H9 (cell line): ENCODE measurements at regions not wholly inside any gene's neighbourhood (a gene's known extent, or its start where the extent isn't known, plus 50 kb on each side); places are given as distances from the start of the nearest gene placed in this dataset.

ENCODE experiments used
- DNase-seq: peaks from one replicate; pipeline ENCODE4 v3.0.0-alpha.2; 2017
- H2AFZ ChIP-seq: one replicate; pipeline ENCODE4 v1.6.1; 2013; ENCODE audit warnings: mild to moderate bottlenecking, low read length, control low read depth, moderate library complexity
- H2AK5ac ChIP-seq: 2 replicates; pipeline ENCODE4 v1.6.1; 2013; ENCODE audit warnings: low read length, control low read depth, mixed read lengths; ENCODE audit not compliant: insufficient read length
- H2BK120ac ChIP-seq: one replicate; pipeline ENCODE4 v1.6.1; 2013; ENCODE audit warnings: low read depth, mild to moderate bottlenecking, low read length, control low read depth, inconsistent platforms; ENCODE audit not compliant: poor library complexity, severe bottlenecking
- H2BK12ac ChIP-seq: 2 replicates; pipeline ENCODE4 v1.6.1; 2013; ENCODE audit warnings: low read length, control low read depth, mixed read lengths, low read depth; ENCODE audit not compliant: insufficient read length
- H2BK15ac ChIP-seq: 2 replicates; pipeline ENCODE4 v1.6.1; 2013; ENCODE audit warnings: low read depth, low read length, control low read depth
- H2BK20ac ChIP-seq: one replicate; pipeline ENCODE4 v1.6.1; 2013; ENCODE audit warnings: low read depth, mild to moderate bottlenecking, low read length, control low read depth, inconsistent platforms; ENCODE audit not compliant: poor library complexity, severe bottlenecking
- H2BK5ac ChIP-seq: 2 replicates; pipeline ENCODE4 v1.6.1; 2013; ENCODE audit warnings: low read length, control low read depth, mixed read lengths; ENCODE audit not compliant: insufficient read length
- H3K14ac ChIP-seq: 2 replicates; pipeline ENCODE4 v1.6.1; 2013; ENCODE audit warnings: low read length, control low read depth; ENCODE audit not compliant: insufficient read depth
- H3K18ac ChIP-seq: 2 replicates; pipeline ENCODE4 v1.6.1; 2013; ENCODE audit warnings: low read depth, mild to moderate bottlenecking, mixed read lengths, low read length, control low read depth; ENCODE audit not compliant: insufficient read length
- H3K23ac ChIP-seq: 2 replicates; pipeline ENCODE4 v1.6.1; 2013; ENCODE audit warnings: low read length, control low read depth, mixed read lengths, low read depth; ENCODE audit not compliant: insufficient read length
- H3K23me2 ChIP-seq: 2 replicates; pipeline ENCODE4 v1.6.1; 2013; ENCODE audit warnings: low read depth, mild to moderate bottlenecking, mixed read lengths, low read length, control low read depth; ENCODE audit not compliant: insufficient read length, poor library complexity, severe bottlenecking
- H3K27ac ChIP-seq: 2 replicates; pipeline ENCODE4 v1.5.1; 2013; ENCODE audit warnings: low read length, control low read depth, mixed read lengths, low read depth; ENCODE audit not compliant: insufficient read length
- H3K27me3 ChIP-seq: 2 replicates; pipeline ENCODE4 v1.6.1; 2013; ENCODE audit warnings: low read length, control low read depth, inconsistent platforms; ENCODE audit not compliant: insufficient read depth
- H3K4ac ChIP-seq: 2 replicates; pipeline ENCODE4 v1.6.1; 2013; ENCODE audit warnings: low read depth, mild to moderate bottlenecking, control low read depth, inconsistent platforms, low read length, moderate library complexity
- H3K4me1 ChIP-seq: 2 replicates; pipeline ENCODE4 v1.6.1; 2013; ENCODE audit warnings: low read length, control low read depth, inconsistent platforms; ENCODE audit not compliant: insufficient read depth
- H3K4me2 ChIP-seq: 2 replicates; pipeline ENCODE4 v1.6.1; 2013; ENCODE audit warnings: low read length, control low read depth, mixed read lengths; ENCODE audit not compliant: insufficient read length, insufficient read depth
- H3K56ac ChIP-seq: 2 replicates; pipeline ENCODE4 v1.6.1; 2013; ENCODE audit warnings: low read depth, mild to moderate bottlenecking, mixed read lengths, low read length, control low read depth; ENCODE audit not compliant: insufficient read length
- H3K79me1 ChIP-seq: 2 replicates; pipeline ENCODE4 v1.6.1; 2013; ENCODE audit warnings: low read depth, mild to moderate bottlenecking, moderate library complexity, low read length, control low read depth, inconsistent platforms; ENCODE audit not compliant: insufficient read depth, poor library complexity, severe bottlenecking
- H3K79me2 ChIP-seq: 2 replicates; pipeline ENCODE4 v1.6.1; 2013; ENCODE audit warnings: low read length, control low read depth, inconsistent platforms; ENCODE audit not compliant: insufficient read depth
- H3K9ac ChIP-seq: 2 replicates; pipeline ENCODE4 v1.6.1; 2013; ENCODE audit warnings: low read length, control low read depth, mixed read lengths; ENCODE audit not compliant: insufficient read length; ENCODE audit errors: extremely low read depth
- H3K9me3 ChIP-seq: one replicate; pipeline ENCODE4 v1.6.1; 2013; ENCODE audit warnings: low read depth, low read length, inconsistent platforms; ENCODE audit not compliant: control insufficient read depth
- H3T11ph ChIP-seq: one replicate; pipeline ENCODE4 v1.6.1; 2013; ENCODE audit warnings: mild to moderate bottlenecking, low read length, control low read depth, inconsistent platforms
- H4K20me1 ChIP-seq: one replicate; pipeline ENCODE4 v1.6.1; 2013; ENCODE audit not compliant: control insufficient read depth, insufficient read length, insufficient read depth
- H4K5ac ChIP-seq: 2 replicates; pipeline ENCODE4 v1.6.1; 2013; ENCODE audit warnings: low read depth, mild to moderate bottlenecking, mixed read lengths, low read length, control low read depth; ENCODE audit not compliant: insufficient read length
- H4K8ac ChIP-seq: replicated peaks from 2 replicates; pipeline ENCODE4 v1.6.1; 2013; ENCODE audit warnings: low read length, control low read depth, mixed read lengths, low read depth; ENCODE audit not compliant: insufficient read length
- H4K91ac ChIP-seq: 2 replicates; pipeline ENCODE4 v1.6.1; 2013; ENCODE audit warnings: low read depth, mild to moderate bottlenecking, moderate library complexity, mixed read lengths, low read length, control low read depth; ENCODE audit not compliant: insufficient read length
- H3K27ac Mint-ChIP-seq, 3 experiments: 2 replicates in 2 of 3; 3 replicates in 1 of 3; pipeline ENCODE4 v1.8.0; 2020 to 2021; ENCODE audit warnings: mixed read lengths in 3 of 3, mild to moderate bottlenecking in 1 of 3, moderate library complexity in 1 of 3
- H3K27me3 Mint-ChIP-seq: 2 replicates; pipeline ENCODE4 v1.8.0; 2021; ENCODE audit warnings: low read depth, mild to moderate bottlenecking, moderate library complexity, mixed read lengths
- H3K36me3 Mint-ChIP-seq, 3 experiments: 2 replicates in 2 of 3; 3 replicates in 1 of 3; pipeline ENCODE4 v1.8.0; 2020 to 2021; ENCODE audit warnings: low read depth in 3 of 3, mixed read lengths in 3 of 3; ENCODE audit not compliant: insufficient read depth in 1 of 3
- H3K4me1 Mint-ChIP-seq, 2 experiments: 2 replicates each; pipeline ENCODE4 v1.8.0; 2020; ENCODE audit warnings: mixed read lengths in 2 of 2
- H3K4me3 Mint-ChIP-seq, 2 experiments: 2 replicates in 1 of 2; 3 replicates in 1 of 2; pipeline ENCODE4 v1.8.0; 2020 to 2021; ENCODE audit warnings: mild to moderate bottlenecking in 2 of 2, mixed read lengths in 2 of 2, moderate library complexity in 1 of 2
- H3K9me3 Mint-ChIP-seq, 2 experiments: 2 replicates in 1 of 2; 3 replicates in 1 of 2; pipeline ENCODE4 v1.8.0; 2020; ENCODE audit warnings: mild to moderate bottlenecking in 2 of 2, mixed read lengths in 2 of 2, moderate library complexity in 1 of 2
- WGBS: extraction: QIAGEN DNeasy Blood & Tissue Kit; methylation state at CpG from one replicate; pipeline ENCODE4 v1.1.7; 2013; ENCODE audit warnings: missing lambda C conversion rate, low lambda C conversion rate, mixed read lengths; ENCODE audit not compliant: insufficient read length; ENCODE audit errors: extremely low coverage; 5-methylcytosine and 5-hydroxymethylcytosine counted together
- TF ChIP-seq, protein P1 (sequence below): fragments of 200-600 bp; sonication (generic); conservative IDR thresholded peaks from 3 replicates; pipeline ENCODE4 v1.8.0; 2021; ENCODE audit warnings: antibody characterized with exemption, mild to moderate bottlenecking

DNA sequence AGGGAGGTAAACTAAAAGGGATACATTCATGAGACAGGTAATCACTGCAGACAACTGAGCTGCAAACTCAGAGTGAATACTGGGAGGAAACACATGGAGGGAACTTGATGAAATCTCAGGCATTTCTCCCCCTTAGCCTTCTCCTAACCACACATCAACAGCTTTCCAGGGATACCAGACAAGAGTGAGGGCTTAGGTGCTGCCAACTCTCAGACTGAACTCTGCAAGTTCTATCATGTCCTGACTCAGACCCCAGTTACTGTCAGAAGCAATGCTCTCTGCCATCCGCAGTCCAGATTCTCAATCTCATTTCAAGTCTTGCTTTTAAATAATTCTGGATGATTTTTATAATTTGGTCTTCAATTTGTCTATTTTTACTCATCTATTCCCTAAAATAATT lies 267.3 kb downstream of the LTN1 start:
- WGBS: no CpG with 5 or more reads among the region's 1 CpG
- Histone ChIP-seq H2BK5ac (no peak overlapping the region), H2BK15ac (no peak overlapping the region), H3K27me3 (no peaks in the 10 kb centered on the region), H3K4me1 (no peaks in the 10 kb centered on the region), H3T11ph (no peak overlapping the region), H3K9ac (no peak overlapping the region), H3K79me2 (no peaks in the 10 kb centered on the region), H3K9me3 (no peaks in the 10 kb centered on the region), H2BK12ac (no peak overlapping the region), H2BK120ac (no peak overlapping the region), H3K4ac (no peak overlapping the region), H4K5ac (no peak overlapping the region), H3K4me2 (no peak overlapping the region), H3K23me2 (no peaks in the 10 kb centered on the region), H4K8ac (no peak overlapping the region), H2AFZ (no peak overlapping the region), H2AK5ac (no peak overlapping the region), H2BK20ac (no peak overlapping the region), H3K18ac (no peak overlapping the region), H3K23ac (no peak overlapping the region), H3K56ac (no peak overlapping the region), H4K91ac (no peak overlapping the region), H4K20me1 (no peaks in the 10 kb centered on the region), H3K27ac (no peak overlapping the region), H3K14ac (no peak overlapping the region), H3K79me1 (no peaks in the 10 kb centered on the region)
- H3K4me1 Mint-ChIP-seq: peaks cover 0 to 5% of the 10 kb centered on the region in 2 experiments; a peak in 2 of 4 replicates
- H3K4me3 Mint-ChIP-seq: no peak overlapping the region
- H3K27ac Mint-ChIP-seq: no peak overlapping the region
- H3K27me3 Mint-ChIP-seq: no peaks in the 10 kb centered on the region
- no peaks in the 10 kb centered on the region for H3K36me3 Mint-ChIP-seq
- H3K9me3 Mint-ChIP-seq: no peaks in the 10 kb centered on the region
- no peak for DNase-seq
- TF ChIP-seq, protein P1, sequence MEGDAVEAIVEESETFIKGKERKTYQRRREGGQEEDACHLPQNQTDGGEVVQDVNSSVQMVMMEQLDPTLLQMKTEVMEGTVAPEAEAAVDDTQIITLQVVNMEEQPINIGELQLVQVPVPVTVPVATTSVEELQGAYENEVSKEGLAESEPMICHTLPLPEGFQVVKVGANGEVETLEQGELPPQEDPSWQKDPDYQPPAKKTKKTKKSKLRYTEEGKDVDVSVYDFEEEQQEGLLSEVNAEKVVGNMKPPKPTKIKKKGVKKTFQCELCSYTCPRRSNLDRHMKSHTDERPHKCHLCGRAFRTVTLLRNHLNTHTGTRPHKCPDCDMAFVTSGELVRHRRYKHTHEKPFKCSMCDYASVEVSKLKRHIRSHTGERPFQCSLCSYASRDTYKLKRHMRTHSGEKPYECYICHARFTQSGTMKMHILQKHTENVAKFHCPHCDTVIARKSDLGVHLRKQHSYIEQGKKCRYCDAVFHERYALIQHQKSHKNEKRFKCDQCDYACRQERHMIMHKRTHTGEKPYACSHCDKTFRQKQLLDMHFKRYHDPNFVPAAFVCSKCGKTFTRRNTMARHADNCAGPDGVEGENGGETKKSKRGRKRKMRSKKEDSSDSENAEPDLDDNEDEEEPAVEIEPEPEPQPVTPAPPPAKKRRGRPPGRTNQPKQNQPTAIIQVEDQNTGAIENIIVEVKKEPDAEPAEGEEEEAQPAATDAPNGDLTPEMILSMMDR: no peak
